Activated CD4-positive, alpha-beta T cell treated with anti-CD3 and anti-CD28 coated beads, Interleukin-2, Interleukin-6, amounts not matched to agents 100 ng/mL and 50 ng/mL, durations not matched to agents 16 hours and 8 hours (primary cell): ENCODE measurements at regions not wholly inside any gene's neighbourhood (a gene's known extent, or its start where the extent isn't known, plus 50 kb on each side); places are given as distances from the start of the nearest gene placed in this dataset.

ENCODE experiments used
- DNase-seq: peaks from one replicate; pipeline ENCODE4 v3.0.0-alpha.2; 2020

DNA sequence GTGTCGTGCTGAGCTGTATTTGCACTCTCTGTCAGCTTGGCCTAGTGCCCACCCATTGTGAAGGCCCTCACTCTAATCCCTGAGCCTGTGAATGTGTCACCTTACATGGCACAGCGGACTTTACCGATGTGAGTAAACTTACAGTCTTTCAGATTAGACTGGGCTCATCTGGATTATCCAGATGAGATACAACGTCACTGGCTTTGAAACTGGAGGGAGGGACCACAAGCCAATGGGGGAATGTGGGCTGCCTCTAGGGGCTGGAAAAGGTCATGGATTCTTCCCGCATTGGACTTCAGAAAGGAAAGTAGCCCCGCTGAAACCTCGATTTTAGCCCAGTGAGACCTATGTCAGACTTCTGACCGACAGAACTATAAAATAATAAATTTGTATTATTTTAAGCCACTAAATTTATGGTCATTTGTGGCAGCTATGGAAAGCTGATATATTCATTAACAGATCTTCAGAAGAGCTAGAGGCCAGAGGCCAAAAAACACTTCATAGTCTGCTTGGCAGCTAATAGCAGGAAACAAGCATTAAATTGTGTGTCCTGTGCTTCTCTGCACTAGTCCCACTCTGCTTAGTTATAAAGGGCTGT lies 139.0 kb upstream of the GAS1 start:
- no peak for DNase-seq

DNA sequence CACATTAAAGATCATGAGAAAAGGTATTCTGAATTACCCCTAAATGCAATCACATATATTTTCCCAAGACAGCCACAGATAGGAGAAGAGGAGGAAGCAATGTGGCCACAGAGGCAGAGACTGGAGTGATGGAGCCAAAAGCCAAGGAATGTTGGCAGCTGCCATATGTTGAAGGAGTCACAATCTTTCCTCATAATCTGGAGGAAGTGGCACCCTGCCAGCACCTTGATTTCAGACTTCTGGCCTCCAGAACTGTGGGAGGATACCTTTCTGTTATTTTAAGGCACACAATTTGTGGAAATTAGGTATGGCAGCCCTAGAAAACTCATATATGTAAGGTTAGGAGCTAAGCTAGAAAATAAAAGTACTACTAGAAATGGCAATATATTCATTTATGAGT lies 139.9 kb upstream of the GAS1 start:
- DNase-seq = no peak

DNA sequence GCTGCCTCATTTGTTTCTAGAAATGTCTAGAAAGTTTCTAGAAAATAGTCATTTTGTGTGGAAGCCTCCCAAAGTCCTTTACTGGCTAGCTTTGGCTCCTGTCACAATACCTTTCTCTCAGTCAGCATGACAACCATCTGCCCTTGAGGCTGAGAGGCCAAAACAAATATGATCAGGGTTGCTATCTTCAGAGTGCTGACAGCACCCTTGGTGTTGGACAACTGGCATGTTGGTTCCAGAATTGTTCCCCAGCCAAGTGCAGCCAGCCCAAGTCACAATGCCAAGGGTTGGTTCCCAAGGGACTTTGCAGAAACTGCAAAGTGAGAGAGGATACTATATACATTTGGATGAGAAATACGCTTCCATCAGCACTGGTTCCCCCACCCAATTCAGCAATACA lies 140.9 kb upstream of the GAS1 start:
- no peak for DNase-seq

DNA sequence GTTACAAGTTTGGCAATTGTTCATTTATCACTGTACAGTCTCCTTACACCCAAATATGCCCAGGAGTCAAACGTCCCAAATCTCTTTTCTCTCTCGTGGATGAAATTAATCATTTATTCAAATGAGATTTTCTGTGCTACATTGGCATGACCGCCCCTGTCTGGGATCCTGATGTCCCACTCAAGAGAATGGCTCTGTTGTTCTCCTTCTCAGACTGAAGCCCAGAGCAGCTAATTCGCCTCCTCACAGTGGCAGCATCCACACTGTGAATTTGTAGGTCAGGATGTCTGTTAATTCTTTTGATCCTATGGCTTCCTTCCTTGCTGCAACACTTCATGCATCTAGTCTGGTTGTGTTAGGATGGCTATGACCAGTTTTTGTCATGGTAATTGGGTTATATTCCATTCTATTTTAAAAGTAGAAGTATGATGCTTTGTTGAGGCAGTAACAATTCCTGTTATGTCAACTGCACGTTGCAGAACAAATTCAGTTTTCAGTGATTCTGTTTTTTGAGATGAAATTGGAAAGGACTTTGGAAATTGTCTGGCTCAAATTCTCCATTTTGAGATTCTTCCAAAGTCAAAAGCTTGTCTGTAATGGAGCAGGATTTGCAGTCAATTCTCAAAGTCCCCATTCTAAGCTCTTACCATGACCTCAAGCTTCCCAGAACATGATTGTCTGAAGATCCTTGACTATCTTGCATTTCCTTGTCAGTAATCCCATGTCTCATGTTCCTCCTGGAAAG lies 141.5 kb upstream of the GAS1 start:
- DNase-seq = no peak

DNA sequence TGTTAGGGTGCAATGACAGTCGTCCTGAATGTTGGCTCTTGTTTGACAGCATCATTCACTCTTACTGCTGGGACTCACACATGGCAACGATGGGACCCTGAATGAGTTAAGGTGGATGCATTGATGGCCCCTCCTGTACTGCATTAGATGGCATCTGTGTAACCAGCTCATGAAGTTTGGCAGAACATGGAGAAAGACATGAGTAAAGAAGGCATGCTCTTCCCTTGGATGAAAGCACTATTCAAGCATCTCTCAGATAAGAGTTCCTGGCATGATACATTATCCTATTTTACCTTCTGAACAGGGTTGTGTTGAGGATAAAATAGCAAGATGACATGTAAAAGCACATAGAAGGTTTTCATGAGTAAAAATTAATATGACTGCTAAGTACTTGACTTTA lies 142.2 kb upstream of the GAS1 start:
- no peak for DNase-seq

DNA sequence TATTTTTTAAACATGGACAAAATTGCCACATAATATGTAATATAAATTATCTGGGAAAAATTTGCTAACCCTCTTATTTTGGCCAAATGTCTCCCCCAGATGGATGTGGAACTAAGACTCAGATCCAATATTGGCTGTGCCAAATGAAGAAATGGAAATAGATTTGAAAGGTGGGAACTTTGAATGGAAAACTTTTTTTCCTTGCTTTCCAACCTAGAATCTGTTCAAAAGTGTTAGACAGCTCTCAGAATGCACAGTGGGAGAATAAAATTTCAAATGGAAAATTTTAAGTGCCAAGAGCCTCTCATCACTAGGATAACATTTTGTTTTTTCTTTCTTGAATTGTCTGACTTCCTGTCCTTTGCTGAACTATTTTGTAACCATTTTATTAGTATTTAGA lies 142.6 kb upstream of the GAS1 start:
- DNase-seq = no peak

DNA sequence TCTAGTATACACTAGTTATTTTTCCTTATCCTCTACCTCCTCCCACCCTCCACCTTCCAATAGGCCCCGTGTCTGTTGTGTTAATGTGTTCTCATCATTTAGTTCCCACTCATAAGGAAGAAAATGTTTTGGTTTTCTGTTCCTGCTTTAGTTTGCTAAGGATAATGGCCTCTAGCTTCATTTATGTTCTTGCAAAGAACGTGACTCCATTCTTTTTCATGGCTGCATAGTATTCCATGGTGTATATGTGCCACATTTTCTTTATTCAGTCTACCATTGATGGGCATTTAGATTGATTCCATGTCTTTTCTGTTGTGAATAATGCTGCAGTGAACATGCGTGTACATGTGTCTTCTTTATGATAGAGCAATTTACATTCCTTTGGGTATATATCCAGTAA lies 146.5 kb upstream of the GAS1 start:
- no peak for DNase-seq

DNA sequence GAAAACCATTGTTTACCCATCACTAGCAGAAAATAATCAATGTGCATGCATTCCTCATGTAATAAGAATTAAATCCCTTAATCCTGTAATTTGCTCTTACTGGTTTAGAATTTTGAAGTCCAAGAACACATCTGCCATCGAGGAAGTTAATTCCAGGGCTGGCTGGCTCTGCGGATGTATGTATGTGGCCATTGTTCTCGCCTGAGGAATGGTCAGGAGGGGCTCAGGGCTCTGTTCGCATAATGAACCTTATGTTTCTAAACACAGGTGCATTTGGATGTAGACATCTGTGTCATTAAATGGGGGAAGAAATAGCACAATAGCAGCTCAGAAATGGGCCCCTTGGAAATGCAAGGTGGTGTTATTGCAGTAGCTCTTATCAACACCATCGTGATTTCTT lies 148.6 kb upstream of the GAS1 start:
- DNase-seq = no peak

DNA sequence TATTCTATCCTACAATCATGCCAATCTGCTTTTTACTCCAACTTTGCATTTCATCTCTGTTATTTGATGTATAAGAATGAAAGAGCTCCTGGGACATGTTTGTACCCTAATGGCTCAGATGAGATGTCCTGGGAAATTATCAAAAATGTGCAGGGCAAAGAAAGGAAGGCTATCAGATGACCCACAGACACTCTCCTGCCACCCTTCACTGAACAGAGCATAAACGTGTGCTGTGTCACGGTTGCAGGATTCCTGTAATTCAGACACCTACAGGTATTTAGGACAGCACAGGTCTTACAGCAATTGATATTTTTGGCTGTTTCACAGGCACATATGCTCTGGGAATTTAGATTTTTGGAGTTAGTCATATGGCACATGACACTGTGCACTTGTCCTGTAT lies 149.2 kb upstream of the GAS1 start:
- no peak for DNase-seq

DNA sequence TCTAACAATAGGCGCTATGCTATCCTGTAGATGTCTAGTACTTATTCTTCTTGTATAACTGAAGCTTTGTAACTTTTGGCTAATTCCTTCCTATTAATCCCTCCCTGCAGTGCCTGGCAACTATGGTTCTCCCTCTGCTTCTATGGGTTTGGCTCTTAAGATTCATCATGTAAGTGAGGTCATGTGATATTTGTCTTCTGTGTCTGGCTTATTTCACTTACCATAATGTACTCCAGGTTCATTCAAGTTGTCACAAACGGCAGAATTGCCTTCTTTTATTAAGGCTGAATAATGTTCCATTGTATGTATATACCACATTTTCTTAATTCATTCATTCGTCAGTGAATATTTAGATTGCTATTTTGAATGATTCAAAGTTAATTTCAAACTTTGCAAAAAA lies 149.9 kb upstream of the GAS1 start:
- no peak for DNase-seq

DNA sequence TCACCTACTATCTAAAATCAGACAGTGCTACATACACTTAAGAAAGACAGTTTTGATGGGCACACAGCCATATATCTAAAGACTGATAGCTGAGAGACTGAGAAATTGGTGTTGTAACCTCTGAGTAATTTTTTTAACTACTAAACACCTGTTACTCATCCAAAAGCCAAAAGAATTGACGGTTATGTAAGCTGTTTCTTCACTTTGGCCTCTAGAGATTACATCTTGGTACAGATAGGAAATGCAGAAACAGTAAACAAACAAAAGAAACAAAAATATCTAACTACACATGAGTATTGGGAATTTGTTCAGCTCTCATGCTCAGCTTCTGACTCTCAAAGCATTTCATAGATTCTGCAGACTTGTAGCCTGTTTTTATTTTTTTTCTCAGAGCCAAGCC lies 152.1 kb upstream of the GAS1 start:
- DNase-seq = no peak

DNA sequence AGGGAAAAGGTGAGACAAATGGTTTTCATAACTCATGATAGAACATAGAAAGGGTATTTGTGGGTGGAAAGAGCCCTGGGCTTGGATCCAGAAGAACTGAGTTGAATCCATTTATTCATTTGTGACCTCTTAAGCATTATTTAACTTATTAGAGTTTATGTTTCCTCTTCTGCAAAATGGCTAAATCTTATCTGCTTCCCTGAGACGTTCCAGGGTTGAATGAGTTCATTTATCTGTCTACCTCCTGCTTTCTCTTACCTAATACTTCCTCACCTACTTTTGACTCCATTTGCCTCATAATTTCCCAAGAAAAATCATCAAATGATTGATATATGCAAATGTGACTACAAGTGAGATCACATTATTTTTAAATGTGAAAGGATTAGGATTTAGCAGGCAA lies 152.7 kb upstream of the GAS1 start:
- DNase-seq = no peak

DNA sequence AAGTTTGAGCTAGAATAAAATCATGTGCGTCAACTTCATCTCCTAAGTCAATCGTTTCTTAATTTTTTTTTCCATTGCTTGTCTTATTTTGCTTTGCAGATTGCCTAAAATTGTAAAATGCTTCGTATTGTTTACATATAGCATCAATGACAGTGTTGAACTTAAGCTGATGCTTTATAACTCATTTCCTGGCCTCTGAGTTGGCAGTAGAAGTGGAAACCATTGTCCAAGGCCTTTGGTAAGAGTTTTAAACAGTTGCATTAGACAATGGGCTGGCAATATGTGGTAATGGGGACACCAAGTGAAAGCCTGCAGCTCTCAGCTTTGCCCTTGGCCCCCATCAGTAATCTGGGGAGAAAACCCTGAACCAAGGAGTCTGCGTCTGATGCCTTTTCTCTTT lies 154.8 kb upstream of the GAS1 start:
- DNase-seq = no peak

DNA sequence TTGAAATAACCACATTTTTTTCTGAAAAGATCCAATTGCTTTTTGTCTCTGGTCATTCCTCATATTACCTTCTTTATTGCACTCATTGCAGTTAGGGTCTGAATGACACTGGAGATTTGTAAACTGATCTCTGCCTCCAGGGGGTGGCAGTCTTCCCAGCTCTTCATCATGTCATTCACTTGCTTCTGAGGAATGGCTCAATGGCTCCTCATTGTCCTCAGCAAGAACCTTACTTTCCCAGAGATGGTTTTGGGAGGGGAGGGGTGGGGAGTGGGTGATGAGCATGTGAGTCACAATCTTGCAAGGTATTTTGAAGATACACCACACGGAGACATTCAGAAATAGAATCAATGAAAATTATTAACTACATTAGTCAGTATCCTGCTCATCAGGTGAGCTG lies 159.8 kb upstream of the GAS1 start:
- peak; percentile 2 for DNase-seq

DNA sequence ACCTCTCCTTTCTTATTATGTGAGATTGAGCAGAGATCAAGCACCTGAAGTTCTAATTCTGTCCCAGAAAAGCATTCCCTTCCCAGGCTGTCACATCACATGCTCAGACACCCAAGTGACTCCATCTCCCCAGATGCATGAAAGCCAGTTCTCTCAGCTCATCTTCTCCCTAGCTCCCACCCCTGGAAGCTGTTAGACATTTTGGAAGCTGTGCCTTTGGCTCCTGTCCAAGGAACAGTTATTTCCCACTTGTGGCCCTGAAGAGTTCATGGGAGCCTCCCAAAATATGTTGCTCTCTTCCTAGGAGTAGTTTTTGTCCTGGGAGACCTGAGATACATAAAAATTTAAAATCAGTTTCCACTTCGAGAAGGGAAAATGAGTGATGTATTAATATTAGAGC lies 161.4 kb upstream of the GAS1 start:
- DNase-seq = no peak

DNA sequence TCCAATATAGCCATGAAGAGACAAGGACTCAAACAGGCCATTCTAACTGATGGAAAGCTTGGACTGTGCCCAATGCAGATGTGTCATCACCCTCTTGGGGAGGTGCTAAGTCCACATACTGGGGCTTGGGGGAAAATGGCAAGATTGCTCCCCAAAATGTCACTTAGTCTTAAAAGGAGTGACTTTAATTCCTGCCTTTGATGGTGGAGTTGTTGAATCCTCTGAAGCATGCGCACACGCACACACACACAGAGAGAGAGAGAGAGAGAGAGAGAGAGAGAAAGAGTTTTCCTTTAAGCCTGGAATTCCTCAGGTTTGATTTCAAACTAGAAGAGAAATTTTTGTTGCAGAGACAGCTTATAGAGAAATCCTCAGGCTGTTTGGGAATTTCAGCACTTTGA lies 161.9 kb upstream of the GAS1 start:
- no peak for DNase-seq

DNA sequence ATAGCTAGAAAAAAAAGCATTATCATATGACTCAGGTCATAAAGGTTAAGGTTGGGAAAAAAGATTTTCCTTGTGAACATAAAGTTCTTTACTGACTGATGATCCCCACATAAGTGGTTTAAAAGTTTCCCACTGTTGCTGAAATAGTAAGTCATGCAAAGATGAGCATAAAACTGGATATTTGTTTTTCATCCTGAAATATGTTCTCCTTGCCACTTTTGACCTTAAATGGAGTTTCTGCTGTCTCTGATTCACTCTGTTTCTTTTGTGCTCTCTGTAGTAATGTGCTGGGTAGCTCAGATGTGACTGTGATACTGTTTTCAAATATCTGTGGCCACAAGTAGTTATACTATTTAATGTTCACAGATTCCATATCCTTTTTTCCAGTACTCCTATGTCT lies 162.5 kb upstream of the GAS1 start:
- DNase-seq = no peak

DNA sequence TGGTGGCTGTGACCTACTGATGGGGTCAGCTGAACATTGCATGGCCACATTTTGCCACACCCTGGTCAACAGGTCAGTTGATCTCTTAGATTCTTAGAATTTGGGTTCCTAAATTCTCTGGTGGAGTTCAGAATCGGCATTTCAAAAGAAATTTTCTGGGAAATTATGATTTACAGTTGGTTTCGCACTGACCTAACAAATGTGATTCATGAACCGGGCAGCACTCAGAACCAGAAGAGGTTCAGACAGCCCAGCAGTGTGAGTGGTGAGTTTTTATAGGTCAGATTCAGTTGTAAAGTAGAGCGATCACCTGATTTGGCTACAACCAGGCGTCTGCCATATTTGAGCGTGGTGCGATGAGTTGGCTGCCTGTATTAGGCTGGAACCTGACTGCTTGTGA lies 163.7 kb upstream of the GAS1 start:
- no peak for DNase-seq

DNA sequence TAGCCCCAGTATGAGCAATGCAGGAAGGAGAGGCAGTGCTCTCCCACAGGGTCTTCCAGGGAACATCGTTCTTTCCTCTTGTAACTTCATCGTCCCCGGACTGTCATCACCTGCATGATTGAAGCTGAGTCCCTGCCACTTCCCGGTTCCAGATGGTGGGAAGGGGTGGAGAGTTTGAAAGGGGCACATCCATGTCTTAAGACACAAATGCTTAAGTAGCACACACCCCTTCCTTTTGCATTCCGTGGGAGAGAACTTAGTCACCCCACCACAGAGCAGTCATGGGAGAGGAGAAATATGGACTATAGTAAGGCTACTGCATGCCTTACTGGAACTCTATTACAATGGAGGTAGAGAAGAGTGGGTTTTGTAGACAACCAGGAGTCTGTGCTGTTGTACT lies 165.3 kb upstream of the GAS1 start:
- DNase-seq = no peak

DNA sequence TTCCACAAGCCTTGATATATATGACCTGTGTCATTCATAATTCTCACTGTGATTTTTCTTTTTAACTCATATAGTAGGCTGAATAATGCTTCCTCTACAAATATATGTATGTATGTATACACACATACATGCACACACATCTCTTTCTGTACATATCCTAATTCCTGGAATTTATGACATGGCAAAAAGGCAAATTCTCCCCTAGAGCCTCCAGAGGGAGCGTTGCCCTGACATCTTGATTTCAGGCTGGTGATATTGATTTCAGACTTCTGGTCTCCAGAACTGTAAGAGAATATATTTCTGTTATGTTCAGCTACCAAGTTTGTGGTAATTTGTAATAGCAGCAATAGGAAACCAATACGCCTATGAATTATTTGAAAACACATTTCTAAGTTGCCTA lies 166.6 kb upstream of the GAS1 start:
- no peak for DNase-seq

DNA sequence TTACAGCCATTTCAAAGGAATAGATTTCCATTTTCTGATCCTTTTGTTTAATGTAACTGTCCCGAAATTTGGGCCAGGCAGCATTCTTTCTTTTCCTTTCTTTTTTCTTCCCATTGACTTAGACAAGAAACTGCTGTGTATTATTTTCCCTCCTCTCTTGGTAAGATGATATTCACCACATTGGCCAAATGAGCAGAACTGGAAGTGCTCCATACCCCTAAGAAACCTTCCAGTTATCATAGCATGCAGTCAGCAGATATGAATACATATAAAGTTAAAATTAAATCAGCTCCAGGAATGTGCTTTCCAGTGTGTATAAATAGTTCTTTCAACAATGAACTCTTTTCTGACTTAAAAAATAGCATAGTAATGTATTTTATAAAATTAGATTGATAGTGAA lies 168.5 kb upstream of the GAS1 start:
- no peak for DNase-seq

DNA sequence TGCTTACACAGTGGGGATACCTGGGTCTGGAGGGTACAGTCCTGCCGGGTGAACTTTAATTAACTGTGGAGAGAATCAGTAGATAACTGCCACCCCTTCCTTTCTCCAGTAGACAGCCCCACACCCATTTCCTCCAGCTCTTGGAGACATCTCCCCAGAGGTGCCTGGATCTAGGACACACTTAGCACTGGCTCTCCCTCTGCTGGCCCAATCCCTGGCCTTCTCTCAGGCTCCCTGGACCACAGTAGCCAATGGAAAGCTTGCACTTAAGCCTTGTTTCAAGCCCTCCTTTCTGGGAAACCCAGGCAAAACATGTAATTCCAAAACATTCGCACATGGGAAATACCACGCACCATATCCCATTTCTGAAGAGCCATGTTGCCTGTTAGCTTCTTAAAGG lies 169.2 kb upstream of the GAS1 start:
- DNase-seq = no peak

DNA sequence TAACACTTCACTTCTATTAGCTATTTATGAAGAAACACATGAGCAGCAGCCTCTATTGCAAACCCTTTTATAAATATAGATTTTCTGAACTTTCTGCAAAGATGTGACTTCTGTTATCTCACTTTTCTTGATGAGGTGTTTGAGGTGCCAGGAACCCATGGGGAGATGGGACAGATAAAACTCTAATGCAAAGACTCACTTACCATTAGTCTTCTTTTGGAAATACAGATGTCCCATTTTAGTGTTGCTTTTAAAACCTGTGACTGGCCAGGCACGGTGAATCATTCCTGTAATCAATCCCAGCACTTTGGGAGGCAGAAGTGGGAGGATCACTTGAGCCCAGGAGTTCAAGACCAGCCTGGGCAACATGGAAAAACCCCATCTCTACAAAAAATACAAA lies 171.3 kb upstream of the GAS1 start:
- no peak for DNase-seq

DNA sequence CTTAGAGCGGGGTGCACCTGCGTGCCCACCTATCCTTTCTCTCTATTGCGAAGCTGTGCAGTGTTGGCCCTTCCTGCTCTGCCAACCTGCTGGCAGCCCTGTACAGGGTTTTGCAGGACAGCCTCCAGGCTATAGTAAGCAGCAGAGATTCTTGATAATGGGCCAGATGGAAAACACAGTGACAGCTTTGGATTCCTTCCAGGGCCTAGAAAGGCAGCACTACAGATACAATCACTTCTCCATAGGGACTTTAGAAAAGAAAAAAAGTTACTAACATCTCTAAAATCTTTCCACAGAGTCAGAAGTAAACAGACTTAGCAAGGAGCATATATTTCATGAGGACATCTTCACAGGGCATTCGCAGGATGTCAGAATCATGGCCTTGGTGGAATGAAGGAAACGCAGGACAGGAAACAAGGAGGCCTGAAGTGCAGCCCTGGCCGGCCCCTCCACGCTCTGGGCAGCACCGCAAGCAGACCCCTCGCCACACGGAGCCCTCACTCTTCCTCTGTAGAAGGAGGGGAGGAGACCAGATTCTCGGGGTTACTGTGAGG lies 172.1 kb upstream of the GAS1 start:
- no peak for DNase-seq

DNA sequence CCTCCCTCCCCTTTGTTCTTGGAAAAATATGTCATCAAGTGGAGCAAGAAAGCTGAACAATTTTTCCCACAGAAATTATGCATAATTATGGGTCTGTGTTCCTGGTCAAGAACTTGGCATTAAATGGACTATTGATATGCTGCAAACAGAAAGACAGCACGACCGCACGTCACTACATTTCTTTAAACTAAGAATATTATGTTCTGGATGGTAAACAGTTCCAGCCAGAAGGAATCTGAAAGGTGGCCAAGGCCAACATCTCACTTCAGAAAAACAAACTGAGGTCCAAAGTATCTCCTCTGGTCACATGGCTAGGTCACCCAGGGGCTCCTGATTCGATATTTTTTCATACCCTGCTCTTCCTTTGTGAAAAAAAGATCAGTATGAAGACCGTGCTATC lies 173.3 kb upstream of the GAS1 start:
- no peak for DNase-seq
